GM12872 (cell line): ENCODE measurements at regions not wholly inside any gene's neighbourhood (a gene's known extent, or its start where the extent isn't known, plus 50 kb on each side); places are given as distances from the start of the nearest gene placed in this dataset.

Experiments used
- TF ChIP-seq, protein P1 (sequence below): IDR thresholded peaks from 3 replicates; pipeline ENCODE4 v1.5.1; 2011; ENCODE audit warnings: low read depth, mild to moderate bottlenecking, low read length, moderate library complexity; ENCODE audit not compliant: insufficient read depth

DNA sequence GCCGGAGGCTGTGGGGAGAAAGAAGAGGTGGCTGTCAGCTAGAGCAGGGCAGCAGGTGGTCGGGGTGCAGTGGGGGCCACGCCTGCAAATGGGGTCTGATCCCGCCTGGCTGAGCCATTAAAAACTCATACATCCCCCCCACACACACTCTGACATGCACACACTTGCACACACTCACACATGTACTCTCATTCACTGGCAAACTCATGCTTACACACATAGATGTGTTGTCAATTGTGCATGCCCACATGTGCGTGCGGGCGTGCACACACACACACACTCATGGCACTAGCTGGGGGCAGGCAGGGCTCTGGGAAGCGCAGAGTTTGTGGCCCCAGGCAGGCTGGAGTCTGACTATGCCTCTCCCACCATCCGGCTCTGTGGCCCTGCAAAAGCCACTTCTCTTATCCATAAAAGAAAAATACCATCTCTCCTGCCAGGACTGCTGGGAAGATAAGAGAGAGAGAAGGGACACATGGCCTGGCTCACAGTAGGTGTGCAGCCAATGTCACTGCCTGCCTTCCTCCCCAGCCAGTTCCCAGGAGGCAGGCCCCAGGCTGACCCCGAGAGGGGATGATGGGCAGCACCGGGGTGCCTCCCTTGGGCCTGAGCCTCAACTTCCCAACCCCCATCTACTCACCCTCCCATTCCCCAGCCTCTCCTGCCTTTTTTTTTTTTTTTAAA lies 163.5 kb upstream of the LINGO1 start:
- TF ChIP-seq, protein P1, sequence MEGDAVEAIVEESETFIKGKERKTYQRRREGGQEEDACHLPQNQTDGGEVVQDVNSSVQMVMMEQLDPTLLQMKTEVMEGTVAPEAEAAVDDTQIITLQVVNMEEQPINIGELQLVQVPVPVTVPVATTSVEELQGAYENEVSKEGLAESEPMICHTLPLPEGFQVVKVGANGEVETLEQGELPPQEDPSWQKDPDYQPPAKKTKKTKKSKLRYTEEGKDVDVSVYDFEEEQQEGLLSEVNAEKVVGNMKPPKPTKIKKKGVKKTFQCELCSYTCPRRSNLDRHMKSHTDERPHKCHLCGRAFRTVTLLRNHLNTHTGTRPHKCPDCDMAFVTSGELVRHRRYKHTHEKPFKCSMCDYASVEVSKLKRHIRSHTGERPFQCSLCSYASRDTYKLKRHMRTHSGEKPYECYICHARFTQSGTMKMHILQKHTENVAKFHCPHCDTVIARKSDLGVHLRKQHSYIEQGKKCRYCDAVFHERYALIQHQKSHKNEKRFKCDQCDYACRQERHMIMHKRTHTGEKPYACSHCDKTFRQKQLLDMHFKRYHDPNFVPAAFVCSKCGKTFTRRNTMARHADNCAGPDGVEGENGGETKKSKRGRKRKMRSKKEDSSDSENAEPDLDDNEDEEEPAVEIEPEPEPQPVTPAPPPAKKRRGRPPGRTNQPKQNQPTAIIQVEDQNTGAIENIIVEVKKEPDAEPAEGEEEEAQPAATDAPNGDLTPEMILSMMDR = no peak

DNA sequence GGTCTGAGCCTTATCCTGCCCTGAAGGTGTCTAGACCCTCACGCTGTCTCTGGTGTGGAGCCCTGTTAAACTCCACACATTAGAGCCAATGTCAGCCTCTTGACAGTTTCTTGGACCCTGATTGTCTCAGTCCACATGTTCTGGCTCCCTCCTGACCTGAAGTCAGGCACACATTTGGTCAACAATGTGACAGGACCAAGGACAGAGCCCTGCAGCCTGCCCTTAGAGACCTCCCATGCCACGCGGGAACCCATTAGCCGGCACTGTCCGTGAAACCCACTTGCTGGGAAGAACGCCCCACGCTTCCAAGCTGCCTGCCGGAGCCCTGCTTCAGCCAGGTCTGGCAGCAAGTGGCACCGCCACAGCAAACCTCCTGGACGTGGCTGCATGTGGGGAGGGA lies 162.7 kb upstream of the LINGO1 start:
- TF ChIP-seq, protein P1 = no peak

DNA sequence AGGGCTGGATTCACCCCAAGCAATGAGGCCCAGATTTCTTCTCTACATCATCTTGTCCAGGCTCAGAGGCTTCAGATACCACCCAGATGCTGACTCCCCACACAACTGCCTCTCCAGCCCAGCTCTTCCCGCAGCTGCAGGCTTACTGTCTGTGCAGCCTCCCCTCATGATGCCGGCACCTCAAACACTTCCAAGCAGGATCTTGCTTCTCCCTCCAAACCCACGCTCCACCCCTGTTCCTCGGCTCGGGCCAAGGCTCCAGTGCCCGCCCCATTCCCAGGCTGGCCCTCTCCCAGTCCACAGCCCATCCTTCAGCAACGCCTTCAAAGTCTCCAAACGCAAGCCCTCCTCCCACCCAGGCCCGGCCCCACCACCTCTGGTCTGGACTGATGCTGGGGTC lies 159.2 kb upstream of the LINGO1 start:
- TF ChIP-seq, protein P1 = no peak

DNA sequence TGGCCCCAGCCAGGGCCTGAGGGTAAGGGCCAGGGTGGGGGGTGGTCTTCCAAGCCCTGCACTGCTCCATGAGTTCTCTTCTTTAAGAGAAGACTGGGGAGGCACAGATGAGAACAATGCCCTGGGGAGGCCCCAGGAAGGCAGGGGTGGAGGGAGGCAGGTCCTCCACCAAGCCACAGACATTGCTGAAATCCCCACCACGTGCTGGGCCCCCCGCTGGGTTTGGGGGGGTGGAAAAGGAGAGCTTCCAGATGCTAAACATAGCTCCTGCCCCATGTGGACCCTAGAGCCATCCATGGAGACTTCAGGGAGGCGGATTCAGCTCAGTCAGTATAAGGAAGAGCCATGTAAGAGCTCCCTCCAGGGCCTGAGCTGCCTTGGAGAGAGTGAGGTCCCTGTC lies 157.8 kb upstream of the LINGO1 start:
- TF ChIP-seq, protein P1 = no peak

DNA sequence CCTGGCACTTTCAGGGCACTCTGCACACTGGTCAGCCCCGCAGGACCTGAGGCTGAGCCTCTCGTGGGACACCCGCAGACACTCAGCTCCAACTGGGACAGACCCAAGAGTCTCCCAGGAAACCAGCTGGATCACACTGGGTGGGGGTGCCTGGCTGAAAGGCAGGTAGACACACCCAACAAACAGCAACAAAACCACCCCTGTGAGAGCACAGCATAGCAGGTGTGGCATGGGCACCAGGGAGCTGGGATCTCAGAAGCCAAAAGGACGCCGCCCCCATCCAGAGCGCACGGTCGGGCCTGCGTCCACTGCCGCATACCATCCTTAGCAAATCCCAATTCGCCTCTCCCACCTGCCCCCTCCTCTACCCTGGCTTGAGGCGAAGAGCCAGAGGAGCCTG lies 154.2 kb upstream of the LINGO1 start:
- TF ChIP-seq, protein P1 = no peak

DNA sequence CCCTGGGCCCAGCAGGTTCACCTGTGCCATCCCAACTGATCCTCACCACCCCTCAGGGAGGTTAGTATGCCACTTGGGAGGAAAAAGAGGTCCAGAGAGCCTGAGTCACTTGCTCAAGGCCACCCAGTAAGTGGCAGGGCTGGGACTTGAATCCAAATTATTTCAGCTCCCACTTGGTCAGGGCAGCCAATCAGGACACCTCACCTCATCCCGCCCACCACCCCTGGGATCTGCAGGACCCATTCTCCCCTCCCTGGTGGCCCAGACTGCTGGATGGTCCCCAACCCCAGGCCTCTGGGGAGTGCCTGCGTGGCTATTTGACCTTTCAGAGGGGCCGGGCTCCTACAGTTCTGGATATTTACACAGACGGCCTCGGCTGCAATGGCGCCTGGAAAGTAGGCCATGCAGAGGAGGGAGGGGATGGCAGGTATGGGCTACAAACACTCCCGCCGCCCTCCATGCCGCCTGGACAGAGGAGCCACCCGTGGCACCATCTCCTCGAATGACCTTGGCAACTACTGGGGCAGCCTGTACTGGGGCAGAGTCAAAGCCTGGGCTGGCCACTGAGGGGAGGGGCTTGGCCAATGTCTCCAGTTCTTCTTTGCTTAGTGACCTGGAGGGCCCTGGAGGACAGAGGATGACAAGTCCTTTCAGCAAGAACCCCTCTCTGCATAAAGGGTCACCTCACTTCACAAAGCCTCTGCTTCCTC lies 153.6 kb upstream of the LINGO1 start:
- TF ChIP-seq, protein P1 = no peak

DNA sequence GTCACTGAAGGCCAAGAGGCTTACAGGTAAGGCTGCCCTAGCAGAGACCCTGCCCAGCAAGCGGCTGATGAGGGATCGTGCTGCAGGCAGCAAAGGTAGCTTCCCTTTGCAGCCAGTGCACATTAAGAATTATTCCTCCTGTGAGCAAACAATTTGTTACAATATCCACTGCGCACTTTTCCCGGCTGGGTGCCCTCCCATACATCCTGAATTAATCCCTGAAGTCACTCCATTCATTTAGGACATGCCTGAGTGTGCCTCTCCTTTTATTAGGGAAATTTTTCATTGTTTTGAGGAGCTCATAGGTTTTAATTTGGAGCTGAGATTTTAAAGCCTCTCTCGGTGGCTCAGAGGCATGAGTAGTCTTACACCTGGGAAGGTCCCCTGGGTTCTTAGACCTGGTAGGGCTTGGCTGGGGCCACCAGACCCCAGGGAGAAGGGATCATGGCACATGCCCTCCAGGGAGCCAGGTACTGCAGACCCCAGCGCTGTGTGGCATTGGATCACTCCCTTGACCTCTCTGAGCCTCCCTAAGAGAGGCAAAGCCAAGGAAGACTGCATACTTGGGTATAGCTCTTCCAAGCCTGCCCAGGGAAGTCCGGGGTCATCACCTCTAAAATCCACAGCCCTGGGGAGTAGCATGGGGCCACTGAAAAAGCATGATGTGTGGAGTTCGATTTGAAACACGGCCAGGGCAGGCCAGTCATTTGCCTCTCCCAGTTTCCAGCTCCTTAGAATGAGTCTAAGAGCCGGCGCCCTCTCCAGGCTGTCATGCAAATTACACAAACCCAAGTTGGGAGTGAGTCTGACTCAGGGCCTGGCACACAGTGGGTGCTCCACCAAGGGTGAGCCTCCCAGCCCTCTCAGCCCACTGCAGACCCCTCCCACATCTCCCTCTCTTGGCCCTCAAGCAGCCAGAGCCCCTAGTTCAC lies 151.9 kb upstream of the LINGO1 start:
- TF ChIP-seq, protein P1 = peak; percentile 63
